K562 (cell line): ENCODE measurements at regions not wholly inside any gene's neighbourhood (a gene's known extent, or its start where the extent isn't known, plus 50 kb on each side); places are given as distances from the start of the nearest gene placed in this dataset.

Source experiments
- ATAC-seq: fragments of 200-7000 bp; cut with Tn5 transposase; 3 replicates; pipeline ENCODE4 v1.9.1; 2020; ENCODE audit warnings: moderate library complexity
- BruUV-seq: library from RNA; stranded (reverse); fragments of 400-500 nt; replicated peaks from 2 replicates; lab custom pipeline; 2021; lab: Mats Ljungman, UMichigan
- CTCF ChIA-PET: fragments of 300-600 bp; formaldehyde crosslinking; extraction: SDS; loops from one replicate; lab custom pipeline; 2021; ENCODE audit warnings: low intra/inter-chr PET ratio; lab: Yijun Ruan, JAX
- POLR2A ChIA-PET: fragments of 300-600, 350-650 bp; sonication (Branson Sonifier 250); formaldehyde crosslinking; extraction: SDS; loops from one replicate; lab custom pipeline; 2021; ENCODE audit warnings: antibody characterized with exemption, inconsistent platforms; lab: Yijun Ruan, JAX
- DNase-seq, 4 experiments: peaks; one replicate each; pipeline versions ENCODE4 v3.0.0 to v3.0.0-alpha.2; 2011 to 2018; ENCODE audit warnings: low spot score in 3 of 4, mixed read lengths in 3 of 4; ENCODE audit errors: extremely low read depth in 1 of 4
- FAIRE-seq: peaks from 2 replicates; lab custom pipeline; 2011; peaks lifted over from hg19 to GRCh38; lab: Jason Lieb, UNC
- H2AFZ ChIP-seq: 2 replicates; pipeline ENCODE4 v1.6.0; 2011; ENCODE audit warnings: low read depth, low read length, control low read depth, inconsistent platforms
- H3K27ac ChIP-seq: fragments of 200-600 bp; 3 replicates; pipeline ENCODE4 v1.8.0; 2011; ENCODE audit warnings: low read depth, mild to moderate bottlenecking, control low read depth, inconsistent platforms, low read length, moderate library complexity, mixed read lengths; ENCODE audit errors: extremely low read depth
- H3K27me3 ChIP-seq, 2 experiments: fragments of 300-600 bp in 1 of 2; 2 replicates in 1 of 2; 3 replicates in 1 of 2; pipeline versions ENCODE4 v1.6.0 to v1.8.0; 2011; ENCODE audit warnings: inconsistent platforms in 2 of 2, low read length in 2 of 2, mild to moderate bottlenecking in 1 of 2, mixed read lengths in 1 of 2, moderate library complexity in 1 of 2; ENCODE audit not compliant: control insufficient read depth in 2 of 2, insufficient read depth in 2 of 2
- H3K36me3 ChIP-seq: fragments of 300-600 bp; 3 replicates; pipeline ENCODE4 v1.8.0; 2011; ENCODE audit warnings: mild to moderate bottlenecking, low read length, inconsistent platforms; ENCODE audit not compliant: control insufficient read depth, insufficient read depth
- H3K4me1 ChIP-seq, 2 experiments: fragments of 200-600 bp in 1 of 2; replicated peaks in 1 of 2; 2 replicates in 1 of 2; 3 replicates in 1 of 2; pipeline versions ENCODE4 v1.5.1 to v1.8.0; 2011; ENCODE audit warnings: inconsistent platforms in 2 of 2, low read length in 2 of 2, mild to moderate bottlenecking in 1 of 2, mixed read lengths in 1 of 2, moderate library complexity in 1 of 2; ENCODE audit not compliant: control insufficient read depth in 2 of 2, insufficient read depth in 2 of 2
- H3K4me2 ChIP-seq: 2 replicates; pipeline ENCODE4 v1.6.1; 2011; ENCODE audit warnings: low read length, control low read depth, inconsistent platforms, mixed read lengths; ENCODE audit not compliant: insufficient read depth
- H3K4me3 ChIP-seq: fragments of 200-600 bp; sonication (generic), shearing (Covaris generic); 2 replicates; pipeline ENCODE4 v1.5.1; 2016; ENCODE audit warnings: control low read depth, inconsistent platforms
- H3K79me2 ChIP-seq: fragments of 200-600 bp; 3 replicates; pipeline ENCODE4 v1.8.0; 2011; ENCODE audit warnings: low read length, inconsistent platforms; ENCODE audit not compliant: control insufficient read depth, insufficient read depth
- H3K9ac ChIP-seq, 2 experiments: 2 replicates each; pipeline versions ENCODE4 v1.6.0 to v1.6.1; 2011; ENCODE audit warnings: low read depth in 2 of 2, low read length in 2 of 2, control low read depth in 1 of 2, inconsistent platforms in 1 of 2, mild to moderate bottlenecking in 1 of 2, mixed read lengths in 1 of 2; ENCODE audit not compliant: insufficient read depth in 1 of 2
- H3K9me1 ChIP-seq: one replicate; pipeline ENCODE4 v1.6.0; 2011; ENCODE audit warnings: inconsistent platforms, mild to moderate bottlenecking, low read length, moderate library complexity; ENCODE audit not compliant: control insufficient read depth, insufficient read depth
- H3K9me3 ChIP-seq: replicated peaks from 2 replicates; pipeline ENCODE4 v1.5.1; 2011; ENCODE audit warnings: low read depth, low read length, inconsistent platforms; ENCODE audit not compliant: control insufficient read depth, insufficient read depth
- H4K20me1 ChIP-seq: replicated peaks from 2 replicates; pipeline ENCODE4 v1.6.1; 2011; ENCODE audit warnings: low read length, inconsistent platforms, mixed read lengths; ENCODE audit not compliant: control insufficient read depth, insufficient read depth
- C11orf30 ChIP-seq: fragments of 450-650 bp; IDR thresholded peaks from 2 replicates; pipeline ENCODE4 v1.6.1; 2016; ENCODE audit warnings: low read depth, mild to moderate bottlenecking
- NFRKB ChIP-seq: fragments of 450-650 bp; IDR thresholded peaks from 2 replicates; pipeline ENCODE4 v1.6.1; 2016; ENCODE audit warnings: low read depth
- SMAD3 ChIP-seq: fragments of 450-650 bp; formaldehyde crosslinking; conservative IDR thresholded peaks from 2 replicates; pipeline ENCODE4 v1.4.0; 2020; ENCODE audit warnings: mild to moderate bottlenecking
- WGBS: fragments of 100-300 bp; shearing (Covaris generic); methylation state at CpG from one replicate; pipeline ENCODE4 v1.1.6; 2016; ENCODE audit warnings: low coverage, mixed read lengths; ENCODE audit not compliant: insufficient coverage; ENCODE audit errors: missing lambda C conversion rate; 5-methylcytosine and 5-hydroxymethylcytosine counted together
- in situ Hi-C: fragments of 300-500 bp; cut with MboI; formaldehyde crosslinking; loops from 4 replicates; pipeline ENCODE4 v1.15.0; 2018; ENCODE audit warnings: inconsistent platforms, mixed read lengths
- intact Hi-C: fragments of 100-400 bp; cut with micrococcal nuclease; formaldehyde crosslinking; loops from 2 replicates; pipeline ENCODE4 v1.14.2; 2022
- TF ChIP-seq, protein P1 (sequence below): fragments of 450-650 bp; IDR thresholded peaks from 2 replicates; pipeline ENCODE4 v1.6.1; 2016; ENCODE audit warnings: borderline replicate concordance
- TF ChIP-seq, protein P2 (sequence below): fragments of 450-650 bp; IDR thresholded peaks from 2 replicates; pipeline ENCODE4 v1.7.1; 2018; ENCODE audit warnings: mild to moderate bottlenecking, low read depth; ENCODE audit not compliant: partially characterized antibody
- TF ChIP-seq, protein P3 (sequence below): sonication (generic); formaldehyde crosslinking; IDR thresholded peaks from 2 replicates; pipeline ENCODE4 v1.8.1; 2023; ENCODE audit warnings: mild to moderate bottlenecking, missing genetic modification reagents

DNA sequence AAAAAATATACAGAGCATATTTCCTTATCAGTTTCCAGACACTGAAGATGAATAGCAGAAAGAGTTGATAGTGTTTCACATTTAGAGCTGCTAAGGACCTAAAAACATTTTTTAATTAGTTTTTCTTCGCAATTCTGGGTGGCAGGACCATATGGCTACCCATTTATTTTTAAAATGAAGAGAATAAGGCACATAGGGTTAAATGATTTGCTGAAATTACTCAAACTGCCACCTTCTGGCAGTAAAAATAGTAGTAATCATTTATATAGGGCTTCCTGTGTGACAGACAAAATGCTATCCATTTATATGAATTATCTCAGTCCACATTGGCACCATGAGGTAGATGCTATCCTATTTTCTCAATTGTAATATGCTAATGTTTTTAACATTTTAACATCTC is 108.6 kb upstream of the CCDC196 start:
- H3K4me3 ChIP-seq = no peak overlapping the region
- DNase-seq = no peak
- H3K9me1 ChIP-seq = no peaks in the 10 kb centered on the region
- CTCF ChIA-PET = no interaction called here
- POLR2A ChIA-PET = no interaction called here
- 0% methylated on average over 1 of the region's 1 CpG for WGBS
- no peaks in the 10 kb centered on the region for H4K20me1 ChIP-seq
- no peak overlapping the region for H2AFZ ChIP-seq
- TF ChIP-seq NFRKB (no peak), SMAD3 (CRISPR knock-in tag) (no peak), C11orf30 (no peak)
- TF ChIP-seq, protein P1, sequence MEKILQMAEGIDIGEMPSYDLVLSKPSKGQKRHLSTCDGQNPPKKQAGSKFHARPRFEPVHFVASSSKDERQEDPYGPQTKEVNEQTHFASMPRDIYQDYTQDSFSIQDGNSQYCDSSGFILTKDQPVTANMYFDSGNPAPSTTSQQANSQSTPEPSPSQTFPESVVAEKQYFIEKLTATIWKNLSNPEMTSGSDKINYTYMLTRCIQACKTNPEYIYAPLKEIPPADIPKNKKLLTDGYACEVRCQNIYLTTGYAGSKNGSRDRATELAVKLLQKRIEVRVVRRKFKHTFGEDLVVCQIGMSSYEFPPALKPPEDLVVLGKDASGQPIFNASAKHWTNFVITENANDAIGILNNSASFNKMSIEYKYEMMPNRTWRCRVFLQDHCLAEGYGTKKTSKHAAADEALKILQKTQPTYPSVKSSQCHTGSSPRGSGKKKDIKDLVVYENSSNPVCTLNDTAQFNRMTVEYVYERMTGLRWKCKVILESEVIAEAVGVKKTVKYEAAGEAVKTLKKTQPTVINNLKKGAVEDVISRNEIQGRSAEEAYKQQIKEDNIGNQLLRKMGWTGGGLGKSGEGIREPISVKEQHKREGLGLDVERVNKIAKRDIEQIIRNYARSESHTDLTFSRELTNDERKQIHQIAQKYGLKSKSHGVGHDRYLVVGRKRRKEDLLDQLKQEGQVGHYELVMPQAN = no peak
- TF ChIP-seq, protein P2, sequence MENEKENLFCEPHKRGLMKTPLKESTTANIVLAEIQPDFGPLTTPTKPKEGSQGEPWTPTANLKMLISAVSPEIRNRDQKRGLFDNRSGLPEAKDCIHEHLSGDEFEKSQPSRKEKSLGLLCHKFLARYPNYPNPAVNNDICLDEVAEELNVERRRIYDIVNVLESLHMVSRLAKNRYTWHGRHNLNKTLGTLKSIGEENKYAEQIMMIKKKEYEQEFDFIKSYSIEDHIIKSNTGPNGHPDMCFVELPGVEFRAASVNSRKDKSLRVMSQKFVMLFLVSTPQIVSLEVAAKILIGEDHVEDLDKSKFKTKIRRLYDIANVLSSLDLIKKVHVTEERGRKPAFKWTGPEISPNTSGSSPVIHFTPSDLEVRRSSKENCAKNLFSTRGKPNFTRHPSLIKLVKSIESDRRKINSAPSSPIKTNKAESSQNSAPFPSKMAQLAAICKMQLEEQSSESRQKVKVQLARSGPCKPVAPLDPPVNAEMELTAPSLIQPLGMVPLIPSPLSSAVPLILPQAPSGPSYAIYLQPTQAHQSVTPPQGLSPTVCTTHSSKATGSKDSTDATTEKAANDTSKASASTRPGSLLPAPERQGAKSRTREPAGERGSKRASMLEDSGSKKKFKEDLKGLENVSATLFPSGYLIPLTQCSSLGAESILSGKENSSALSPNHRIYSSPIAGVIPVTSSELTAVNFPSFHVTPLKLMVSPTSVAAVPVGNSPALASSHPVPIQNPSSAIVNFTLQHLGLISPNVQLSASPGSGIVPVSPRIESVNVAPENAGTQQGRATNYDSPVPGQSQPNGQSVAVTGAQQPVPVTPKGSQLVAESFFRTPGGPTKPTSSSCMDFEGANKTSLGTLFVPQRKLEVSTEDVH = no peak
- TF ChIP-seq, protein P3, sequence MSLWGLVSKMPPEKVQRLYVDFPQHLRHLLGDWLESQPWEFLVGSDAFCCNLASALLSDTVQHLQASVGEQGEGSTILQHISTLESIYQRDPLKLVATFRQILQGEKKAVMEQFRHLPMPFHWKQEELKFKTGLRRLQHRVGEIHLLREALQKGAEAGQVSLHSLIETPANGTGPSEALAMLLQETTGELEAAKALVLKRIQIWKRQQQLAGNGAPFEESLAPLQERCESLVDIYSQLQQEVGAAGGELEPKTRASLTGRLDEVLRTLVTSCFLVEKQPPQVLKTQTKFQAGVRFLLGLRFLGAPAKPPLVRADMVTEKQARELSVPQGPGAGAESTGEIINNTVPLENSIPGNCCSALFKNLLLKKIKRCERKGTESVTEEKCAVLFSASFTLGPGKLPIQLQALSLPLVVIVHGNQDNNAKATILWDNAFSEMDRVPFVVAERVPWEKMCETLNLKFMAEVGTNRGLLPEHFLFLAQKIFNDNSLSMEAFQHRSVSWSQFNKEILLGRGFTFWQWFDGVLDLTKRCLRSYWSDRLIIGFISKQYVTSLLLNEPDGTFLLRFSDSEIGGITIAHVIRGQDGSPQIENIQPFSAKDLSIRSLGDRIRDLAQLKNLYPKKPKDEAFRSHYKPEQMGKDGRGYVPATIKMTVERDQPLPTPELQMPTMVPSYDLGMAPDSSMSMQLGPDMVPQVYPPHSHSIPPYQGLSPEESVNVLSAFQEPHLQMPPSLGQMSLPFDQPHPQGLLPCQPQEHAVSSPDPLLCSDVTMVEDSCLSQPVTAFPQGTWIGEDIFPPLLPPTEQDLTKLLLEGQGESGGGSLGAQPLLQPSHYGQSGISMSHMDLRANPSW (CRISPR knock-in tag) = no peak
- H3K9me3 ChIP-seq = no peaks in the 10 kb centered on the region
- no peaks in the 10 kb centered on the region for H3K4me1 ChIP-seq
- in situ Hi-C loops (no loop called here), intact Hi-C loops (no loop called here)
- no peak overlapping the region for H3K27ac ChIP-seq
- H3K79me2 ChIP-seq = no peaks in the 10 kb centered on the region
- no peak overlapping the region for H3K9ac ChIP-seq
- H3K27me3 ChIP-seq = no peaks in the 10 kb centered on the region
- no peak for ATAC-seq
- no peak for FAIRE-seq
- no peaks in the 10 kb centered on the region for H3K36me3 ChIP-seq
- BruUV-seq = no TSS peak
- no peak overlapping the region for H3K4me2 ChIP-seq
